H9 (cell line): ENCODE measurements at regions not wholly inside any gene's neighbourhood (a gene's known extent, or its start where the extent isn't known, plus 50 kb on each side); places are given as distances from the start of the nearest gene placed in this dataset.

Experiments
- DNase-seq: peaks from one replicate; pipeline ENCODE4 v3.0.0-alpha.2; 2017
- H2AFZ ChIP-seq: one replicate; pipeline ENCODE4 v1.6.1; 2013; ENCODE audit warnings: mild to moderate bottlenecking, low read length, control low read depth, moderate library complexity
- H2AK5ac ChIP-seq: 2 replicates; pipeline ENCODE4 v1.6.1; 2013; ENCODE audit warnings: low read length, control low read depth, mixed read lengths; ENCODE audit not compliant: insufficient read length
- H2BK120ac ChIP-seq: one replicate; pipeline ENCODE4 v1.6.1; 2013; ENCODE audit warnings: low read depth, mild to moderate bottlenecking, low read length, control low read depth, inconsistent platforms; ENCODE audit not compliant: poor library complexity, severe bottlenecking
- H2BK12ac ChIP-seq: 2 replicates; pipeline ENCODE4 v1.6.1; 2013; ENCODE audit warnings: low read length, control low read depth, mixed read lengths, low read depth; ENCODE audit not compliant: insufficient read length
- H2BK15ac ChIP-seq: 2 replicates; pipeline ENCODE4 v1.6.1; 2013; ENCODE audit warnings: low read depth, low read length, control low read depth
- H2BK20ac ChIP-seq: one replicate; pipeline ENCODE4 v1.6.1; 2013; ENCODE audit warnings: low read depth, mild to moderate bottlenecking, low read length, control low read depth, inconsistent platforms; ENCODE audit not compliant: poor library complexity, severe bottlenecking
- H2BK5ac ChIP-seq: 2 replicates; pipeline ENCODE4 v1.6.1; 2013; ENCODE audit warnings: low read length, control low read depth, mixed read lengths; ENCODE audit not compliant: insufficient read length
- H3K14ac ChIP-seq: 2 replicates; pipeline ENCODE4 v1.6.1; 2013; ENCODE audit warnings: low read length, control low read depth; ENCODE audit not compliant: insufficient read depth
- H3K18ac ChIP-seq: 2 replicates; pipeline ENCODE4 v1.6.1; 2013; ENCODE audit warnings: low read depth, mild to moderate bottlenecking, mixed read lengths, low read length, control low read depth; ENCODE audit not compliant: insufficient read length
- H3K23ac ChIP-seq: 2 replicates; pipeline ENCODE4 v1.6.1; 2013; ENCODE audit warnings: low read length, control low read depth, mixed read lengths, low read depth; ENCODE audit not compliant: insufficient read length
- H3K23me2 ChIP-seq: 2 replicates; pipeline ENCODE4 v1.6.1; 2013; ENCODE audit warnings: low read depth, mild to moderate bottlenecking, mixed read lengths, low read length, control low read depth; ENCODE audit not compliant: insufficient read length, poor library complexity, severe bottlenecking
- H3K27ac ChIP-seq: 2 replicates; pipeline ENCODE4 v1.5.1; 2013; ENCODE audit warnings: low read length, control low read depth, mixed read lengths, low read depth; ENCODE audit not compliant: insufficient read length
- H3K27me3 ChIP-seq: 2 replicates; pipeline ENCODE4 v1.6.1; 2013; ENCODE audit warnings: low read length, control low read depth, inconsistent platforms; ENCODE audit not compliant: insufficient read depth
- H3K4ac ChIP-seq: 2 replicates; pipeline ENCODE4 v1.6.1; 2013; ENCODE audit warnings: low read depth, mild to moderate bottlenecking, control low read depth, inconsistent platforms, low read length, moderate library complexity
- H3K4me1 ChIP-seq: 2 replicates; pipeline ENCODE4 v1.6.1; 2013; ENCODE audit warnings: low read length, control low read depth, inconsistent platforms; ENCODE audit not compliant: insufficient read depth
- H3K4me2 ChIP-seq: 2 replicates; pipeline ENCODE4 v1.6.1; 2013; ENCODE audit warnings: low read length, control low read depth, mixed read lengths; ENCODE audit not compliant: insufficient read length, insufficient read depth
- H3K56ac ChIP-seq: 2 replicates; pipeline ENCODE4 v1.6.1; 2013; ENCODE audit warnings: low read depth, mild to moderate bottlenecking, mixed read lengths, low read length, control low read depth; ENCODE audit not compliant: insufficient read length
- H3K79me1 ChIP-seq: 2 replicates; pipeline ENCODE4 v1.6.1; 2013; ENCODE audit warnings: low read depth, mild to moderate bottlenecking, moderate library complexity, low read length, control low read depth, inconsistent platforms; ENCODE audit not compliant: insufficient read depth, poor library complexity, severe bottlenecking
- H3K79me2 ChIP-seq: 2 replicates; pipeline ENCODE4 v1.6.1; 2013; ENCODE audit warnings: low read length, control low read depth, inconsistent platforms; ENCODE audit not compliant: insufficient read depth
- H3K9ac ChIP-seq: 2 replicates; pipeline ENCODE4 v1.6.1; 2013; ENCODE audit warnings: low read length, control low read depth, mixed read lengths; ENCODE audit not compliant: insufficient read length; ENCODE audit errors: extremely low read depth
- H3K9me3 ChIP-seq: one replicate; pipeline ENCODE4 v1.6.1; 2013; ENCODE audit warnings: low read depth, low read length, inconsistent platforms; ENCODE audit not compliant: control insufficient read depth
- H3T11ph ChIP-seq: one replicate; pipeline ENCODE4 v1.6.1; 2013; ENCODE audit warnings: mild to moderate bottlenecking, low read length, control low read depth, inconsistent platforms
- H4K20me1 ChIP-seq: one replicate; pipeline ENCODE4 v1.6.1; 2013; ENCODE audit not compliant: control insufficient read depth, insufficient read length, insufficient read depth
- H4K5ac ChIP-seq: 2 replicates; pipeline ENCODE4 v1.6.1; 2013; ENCODE audit warnings: low read depth, mild to moderate bottlenecking, mixed read lengths, low read length, control low read depth; ENCODE audit not compliant: insufficient read length
- H4K8ac ChIP-seq: replicated peaks from 2 replicates; pipeline ENCODE4 v1.6.1; 2013; ENCODE audit warnings: low read length, control low read depth, mixed read lengths, low read depth; ENCODE audit not compliant: insufficient read length
- H4K91ac ChIP-seq: 2 replicates; pipeline ENCODE4 v1.6.1; 2013; ENCODE audit warnings: low read depth, mild to moderate bottlenecking, moderate library complexity, mixed read lengths, low read length, control low read depth; ENCODE audit not compliant: insufficient read length
- H3K27ac Mint-ChIP-seq, 3 experiments: 2 replicates in 2 of 3; 3 replicates in 1 of 3; pipeline ENCODE4 v1.8.0; 2020 to 2021; ENCODE audit warnings: mixed read lengths in 3 of 3, mild to moderate bottlenecking in 1 of 3, moderate library complexity in 1 of 3
- H3K27me3 Mint-ChIP-seq: 2 replicates; pipeline ENCODE4 v1.8.0; 2021; ENCODE audit warnings: low read depth, mild to moderate bottlenecking, moderate library complexity, mixed read lengths
- H3K36me3 Mint-ChIP-seq, 3 experiments: 2 replicates in 2 of 3; 3 replicates in 1 of 3; pipeline ENCODE4 v1.8.0; 2020 to 2021; ENCODE audit warnings: low read depth in 3 of 3, mixed read lengths in 3 of 3; ENCODE audit not compliant: insufficient read depth in 1 of 3
- H3K4me1 Mint-ChIP-seq, 2 experiments: 2 replicates each; pipeline ENCODE4 v1.8.0; 2020; ENCODE audit warnings: mixed read lengths in 2 of 2
- H3K4me3 Mint-ChIP-seq, 2 experiments: 2 replicates in 1 of 2; 3 replicates in 1 of 2; pipeline ENCODE4 v1.8.0; 2020 to 2021; ENCODE audit warnings: mild to moderate bottlenecking in 2 of 2, mixed read lengths in 2 of 2, moderate library complexity in 1 of 2
- H3K9me3 Mint-ChIP-seq, 2 experiments: 2 replicates in 1 of 2; 3 replicates in 1 of 2; pipeline ENCODE4 v1.8.0; 2020; ENCODE audit warnings: mild to moderate bottlenecking in 2 of 2, mixed read lengths in 2 of 2, moderate library complexity in 1 of 2
- WGBS: extraction: QIAGEN DNeasy Blood & Tissue Kit; methylation state at CpG from one replicate; pipeline ENCODE4 v1.1.7; 2013; ENCODE audit warnings: missing lambda C conversion rate, low lambda C conversion rate, mixed read lengths; ENCODE audit not compliant: insufficient read length; ENCODE audit errors: extremely low coverage; 5-methylcytosine and 5-hydroxymethylcytosine counted together
- TF ChIP-seq, protein P1 (sequence below): fragments of 200-600 bp; sonication (generic); conservative IDR thresholded peaks from 3 replicates; pipeline ENCODE4 v1.8.0; 2021; ENCODE audit warnings: antibody characterized with exemption, mild to moderate bottlenecking

DNA sequence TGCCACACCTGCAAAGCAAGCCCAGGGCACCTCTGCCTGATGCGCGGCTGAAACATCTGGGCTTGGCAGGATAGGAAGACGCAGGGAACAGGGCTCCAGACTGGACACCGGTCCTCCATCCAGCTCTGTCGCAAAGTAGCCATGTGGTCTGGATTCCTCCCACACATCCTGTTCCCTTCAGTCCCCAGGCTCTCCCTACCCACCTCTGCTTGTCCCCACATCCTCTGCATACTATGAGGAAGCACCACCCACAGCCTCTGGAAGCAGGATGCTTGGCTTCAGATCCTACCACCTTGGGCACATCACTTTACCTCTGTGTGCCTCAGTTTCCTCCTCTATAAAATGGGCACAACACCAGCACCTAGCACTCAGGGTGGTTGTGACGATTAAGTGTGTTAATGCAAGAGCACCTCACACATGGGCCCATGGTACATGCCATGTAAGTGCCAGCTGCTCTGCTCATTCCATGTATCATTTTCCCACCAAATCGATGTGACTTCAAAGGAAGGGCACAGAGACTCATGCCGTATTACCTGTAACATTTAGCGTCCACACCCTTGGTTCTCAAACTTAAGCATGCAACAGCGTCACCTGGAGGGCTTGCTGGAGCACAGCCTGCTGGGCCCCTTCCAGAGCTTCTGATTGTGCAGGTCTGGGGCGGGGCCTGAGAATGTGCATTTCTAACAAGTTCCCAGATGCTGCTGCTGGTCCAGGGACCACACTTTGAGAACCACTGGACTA lies 138.6 kb upstream of the SDK2 start:
- Histone ChIP-seq H3K18ac (no peak overlapping the region), H2BK12ac (no peak overlapping the region), H4K91ac (no peak overlapping the region), H4K5ac (no peak overlapping the region), H2BK5ac (no peak overlapping the region), H2BK15ac (no peak overlapping the region), H3K23me2 (no peaks in the 10 kb centered on the region), H3K56ac (no peak overlapping the region), H4K8ac (no peak overlapping the region), H3K27ac (no peak overlapping the region), H3K4me1 (peaks cover 5% of the 10 kb centered on the region; the same call in 1 of the 2 replicates), H3K4me2 (no peak overlapping the region), H3K9me3 (no peaks in the 10 kb centered on the region), H3K4ac (no peak overlapping the region), H3K9ac (no peak overlapping the region), H3T11ph (no peak overlapping the region), H2BK120ac (no peak overlapping the region), H2AFZ (no peak overlapping the region), H2AK5ac (no peak overlapping the region), H3K23ac (no peak overlapping the region), H4K20me1 (no peaks in the 10 kb centered on the region), H3K14ac (no peak overlapping the region), H3K79me1 (no peaks in the 10 kb centered on the region), H3K27me3 (no peaks in the 10 kb centered on the region), H2BK20ac (no peak overlapping the region), H3K79me2 (no peaks in the 10 kb centered on the region)
- peak; percentile 80 for DNase-seq
- H3K27ac Mint-ChIP-seq, result no peak overlapping the region
- TF ChIP-seq, protein P1, sequence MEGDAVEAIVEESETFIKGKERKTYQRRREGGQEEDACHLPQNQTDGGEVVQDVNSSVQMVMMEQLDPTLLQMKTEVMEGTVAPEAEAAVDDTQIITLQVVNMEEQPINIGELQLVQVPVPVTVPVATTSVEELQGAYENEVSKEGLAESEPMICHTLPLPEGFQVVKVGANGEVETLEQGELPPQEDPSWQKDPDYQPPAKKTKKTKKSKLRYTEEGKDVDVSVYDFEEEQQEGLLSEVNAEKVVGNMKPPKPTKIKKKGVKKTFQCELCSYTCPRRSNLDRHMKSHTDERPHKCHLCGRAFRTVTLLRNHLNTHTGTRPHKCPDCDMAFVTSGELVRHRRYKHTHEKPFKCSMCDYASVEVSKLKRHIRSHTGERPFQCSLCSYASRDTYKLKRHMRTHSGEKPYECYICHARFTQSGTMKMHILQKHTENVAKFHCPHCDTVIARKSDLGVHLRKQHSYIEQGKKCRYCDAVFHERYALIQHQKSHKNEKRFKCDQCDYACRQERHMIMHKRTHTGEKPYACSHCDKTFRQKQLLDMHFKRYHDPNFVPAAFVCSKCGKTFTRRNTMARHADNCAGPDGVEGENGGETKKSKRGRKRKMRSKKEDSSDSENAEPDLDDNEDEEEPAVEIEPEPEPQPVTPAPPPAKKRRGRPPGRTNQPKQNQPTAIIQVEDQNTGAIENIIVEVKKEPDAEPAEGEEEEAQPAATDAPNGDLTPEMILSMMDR, result peak; percentile 77
- no CpG with 5 or more reads among the region's 11 CpGs for WGBS
- peaks cover 23% of the 10 kb centered on the region for H3K27me3 Mint-ChIP-seq
- peaks cover 32 to 49% of the 10 kb centered on the region in 2 experiments for H3K4me1 Mint-ChIP-seq
- no peak overlapping the region for H3K4me3 Mint-ChIP-seq
- H3K36me3 Mint-ChIP-seq, result peaks cover 0 to 7% (median 0%) of the 10 kb centered on the region in 3 experiments; a peak in 2 of 7 replicates
- H3K9me3 Mint-ChIP-seq, result peaks cover 7 to 9% of the 10 kb centered on the region in 2 experiments
